ENCODE measurements at regions not wholly inside any gene's neighbourhood (a gene's known extent, or its start where the extent isn't known, plus 50 kb on each side); places are given as distances from the start of the nearest gene placed in this dataset.
"Not testable (repeated sequence)": the region's sequence is repeated elsewhere in the genome, so short reads cannot be mapped to it uniquely, and the experiment has no call there.

DNA sequence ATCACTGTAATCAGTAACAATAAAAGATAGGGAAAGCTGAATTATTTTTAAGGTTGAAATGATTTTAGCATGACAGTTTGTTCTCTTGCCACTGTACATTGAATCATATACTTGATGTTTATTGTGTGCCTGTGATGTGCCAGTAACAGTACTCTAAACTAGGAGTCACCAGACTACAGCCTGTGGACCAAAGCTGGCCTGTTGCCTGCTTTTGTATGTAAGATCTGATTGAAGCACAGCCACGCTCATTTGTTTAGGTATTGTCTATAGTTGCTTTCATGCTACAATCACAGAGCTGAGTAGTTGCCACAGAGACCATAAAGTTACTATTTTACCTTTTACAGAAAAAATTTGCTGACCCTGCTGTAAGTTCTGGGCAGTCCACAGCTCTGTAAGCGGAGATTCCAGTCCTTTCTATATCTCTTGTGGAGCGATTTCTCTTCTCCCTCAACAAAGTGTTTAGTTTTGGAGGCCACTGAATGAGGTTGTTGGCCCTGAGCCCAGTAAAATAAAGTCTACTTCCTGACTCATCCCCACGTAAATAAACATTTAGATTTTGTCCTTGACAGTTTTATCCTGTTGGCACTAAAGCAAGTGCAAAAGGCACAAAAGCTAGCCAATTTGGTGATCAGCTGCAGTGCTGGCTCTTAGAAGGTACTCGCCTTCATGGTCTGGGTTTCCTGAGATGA lies 173.7 kb upstream of the VKORC1L1 start:
- CTCF ChIA-PET (ENCODE audit: low intra/inter-chr PET ratio, low total read pairs); H3K9ac ChIP-seq (ENCODE audit: insufficient read depth, low read depth, low read length); H2AFZ ChIP-seq (ENCODE audit: low read length); H3K4me3 ChIP-seq (replicated peaks in 1 of 3; ENCODE audit: insufficient read depth in 1 of 3, low read depth in 2 of 3, low read length in 3 of 3); intact Hi-C loops (cut with micrococcal nuclease; ENCODE audit: unreplicated experiment); BruUV-seq (replicated peaks); FAIRE-seq; POLR2A ChIA-PET; H3K79me2 ChIP-seq (ENCODE audit: insufficient read depth, low read length); H3K9me3 ChIP-seq (ENCODE audit: low read length); DNase-seq (ENCODE audit: low spot score); H3K27me3 ChIP-seq (ENCODE audit: control insufficient read depth in 1 of 2, insufficient read depth in 2 of 2, low read length in 2 of 2); H3K36me3 ChIP-seq (replicated peaks in 1 of 2; ENCODE audit: control insufficient read depth in 1 of 2, insufficient read depth in 2 of 2, low read length in 2 of 2); H4K20me1 ChIP-seq (ENCODE audit: insufficient read depth, low read length); in situ Hi-C loops (cut with HindIII; ENCODE audit: extremely low pct_ligation_motif_present, low pct_unique_long_range_greater_than_20kb): not testable (repeated sequence)
- TF ChIP-seq, protein P1, sequence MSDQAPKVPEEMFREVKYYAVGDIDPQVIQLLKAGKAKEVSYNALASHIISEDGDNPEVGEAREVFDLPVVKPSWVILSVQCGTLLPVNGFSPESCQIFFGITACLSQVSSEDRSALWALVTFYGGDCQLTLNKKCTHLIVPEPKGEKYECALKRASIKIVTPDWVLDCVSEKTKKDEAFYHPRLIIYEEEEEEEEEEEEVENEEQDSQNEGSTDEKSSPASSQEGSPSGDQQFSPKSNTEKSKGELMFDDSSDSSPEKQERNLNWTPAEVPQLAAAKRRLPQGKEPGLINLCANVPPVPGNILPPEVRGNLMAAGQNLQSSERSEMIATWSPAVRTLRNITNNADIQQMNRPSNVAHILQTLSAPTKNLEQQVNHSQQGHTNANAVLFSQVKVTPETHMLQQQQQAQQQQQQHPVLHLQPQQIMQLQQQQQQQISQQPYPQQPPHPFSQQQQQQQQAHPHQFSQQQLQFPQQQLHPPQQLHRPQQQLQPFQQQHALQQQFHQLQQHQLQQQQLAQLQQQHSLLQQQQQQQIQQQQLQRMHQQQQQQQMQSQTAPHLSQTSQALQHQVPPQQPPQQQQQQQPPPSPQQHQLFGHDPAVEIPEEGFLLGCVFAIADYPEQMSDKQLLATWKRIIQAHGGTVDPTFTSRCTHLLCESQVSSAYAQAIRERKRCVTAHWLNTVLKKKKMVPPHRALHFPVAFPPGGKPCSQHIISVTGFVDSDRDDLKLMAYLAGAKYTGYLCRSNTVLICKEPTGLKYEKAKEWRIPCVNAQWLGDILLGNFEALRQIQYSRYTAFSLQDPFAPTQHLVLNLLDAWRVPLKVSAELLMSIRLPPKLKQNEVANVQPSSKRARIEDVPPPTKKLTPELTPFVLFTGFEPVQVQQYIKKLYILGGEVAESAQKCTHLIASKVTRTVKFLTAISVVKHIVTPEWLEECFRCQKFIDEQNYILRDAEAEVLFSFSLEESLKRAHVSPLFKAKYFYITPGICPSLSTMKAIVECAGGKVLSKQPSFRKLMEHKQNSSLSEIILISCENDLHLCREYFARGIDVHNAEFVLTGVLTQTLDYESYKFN (CRISPR knock-in tag; conservative IDR thresholded peaks at IDR 0.05) = 0 out of 2 replicates have a peak, but pooled peaks have one; percentile 24
- peaks cover 17% of the 10 kb centered on the region for H3K4me1 ChIP-seq (ENCODE audit: insufficient read depth, low read length)
- peak; percentile 84 for ATAC-seq
- H3K4me2 ChIP-seq (ENCODE audit: low read depth, low read length) = peak overlapping the region; percentile 60
- WGBS (ENCODE audit: low lambda C conversion rate) = no CpG with 5 or more reads among the region's 5 CpGs
- H3K27ac ChIP-seq (ENCODE audit: extremely low read length, insufficient read depth, low read length) = peak overlapping the region; percentile 58

DNA sequence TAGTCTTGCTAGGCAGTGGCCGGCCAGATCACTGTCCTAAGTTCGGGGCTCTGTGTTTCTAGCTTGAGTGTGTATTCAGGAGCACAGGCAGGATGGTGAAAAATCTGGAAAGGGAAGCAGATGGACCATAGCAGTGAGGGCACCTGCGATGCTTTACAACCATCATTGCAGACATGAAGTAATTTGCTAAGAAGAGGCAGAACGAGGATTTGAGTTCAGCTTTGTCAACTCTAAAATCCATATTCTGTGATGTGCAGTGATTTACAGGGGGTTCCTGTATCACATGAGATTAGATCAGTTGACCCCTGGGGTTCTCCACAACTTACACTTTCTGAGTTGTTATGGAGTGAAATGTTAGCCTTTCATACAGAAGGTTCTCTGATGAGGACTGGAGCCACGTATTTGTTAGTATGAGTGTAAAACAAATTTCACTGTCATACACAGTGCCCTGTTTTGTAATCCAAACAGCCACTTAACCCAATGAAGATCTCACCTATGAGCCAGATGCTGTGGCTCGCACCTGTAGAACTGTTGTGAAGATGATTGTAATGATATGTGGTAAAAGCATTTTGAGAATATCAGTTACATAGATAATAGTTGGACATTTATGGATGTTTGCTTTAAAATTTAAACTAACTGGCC lies 173.0 kb upstream of the VKORC1L1 start:
- WGBS (ENCODE audit: low lambda C conversion rate) = 33% methylated on average over 4 of the region's 6 CpGs
- DNase-seq (ENCODE audit: low spot score); BruUV-seq (replicated peaks); POLR2A ChIA-PET; H2AFZ ChIP-seq (ENCODE audit: low read length); intact Hi-C loops (cut with micrococcal nuclease; ENCODE audit: unreplicated experiment); CTCF ChIA-PET (ENCODE audit: low intra/inter-chr PET ratio, low total read pairs); FAIRE-seq; H4K20me1 ChIP-seq (ENCODE audit: insufficient read depth, low read length); H3K27me3 ChIP-seq (ENCODE audit: control insufficient read depth in 1 of 2, insufficient read depth in 2 of 2, low read length in 2 of 2); H3K4me3 ChIP-seq (replicated peaks in 1 of 3; ENCODE audit: insufficient read depth in 1 of 3, low read depth in 2 of 3, low read length in 3 of 3); H3K36me3 ChIP-seq (replicated peaks in 1 of 2; ENCODE audit: control insufficient read depth in 1 of 2, insufficient read depth in 2 of 2, low read length in 2 of 2); H3K9ac ChIP-seq (ENCODE audit: insufficient read depth, low read depth, low read length); in situ Hi-C loops (cut with HindIII; ENCODE audit: extremely low pct_ligation_motif_present, low pct_unique_long_range_greater_than_20kb); H3K79me2 ChIP-seq (ENCODE audit: insufficient read depth, low read length); H3K9me3 ChIP-seq (ENCODE audit: low read length): not testable (repeated sequence)
- Histone ChIP-seq H3K27ac (ENCODE audit: extremely low read length, insufficient read depth, low read length) (peak overlapping the region; percentile 58), H3K4me1 (ENCODE audit: insufficient read depth, low read length) (peaks cover 17% of the 10 kb centered on the region), H3K4me2 (ENCODE audit: low read depth, low read length) (peak overlapping the region; percentile 60)
- peak; percentile 23 for ATAC-seq
